Activated naive CD4-positive, alpha-beta T cell treated with anti-CD3 and anti-CD28 coated beads for 36 hours (primary cell): ENCODE measurements at regions not wholly inside any gene's neighbourhood (a gene's known extent, or its start where the extent isn't known, plus 50 kb on each side); places are given as distances from the start of the nearest gene placed in this dataset.
"Not testable (repeated sequence)": the region's sequence is repeated elsewhere in the genome, so short reads cannot be mapped to it uniquely, and the experiment has no call there.

ENCODE experiments used
- CTCF ChIA-PET: fragments of 350-600 bp; sonication (Branson Sonifier 250); formaldehyde crosslinking; loops from one replicate; lab custom pipeline; 2021; ENCODE audit warnings: antibody characterized with exemption; lab: Charles Lee
- DNase-seq: peaks from one replicate; pipeline ENCODE4 v3.0.0-alpha.2; 2020
- H3K27ac Mint-ChIP-seq: one replicate; pipeline ENCODE4 v1.8.0; 2021; ENCODE audit warnings: mild to moderate bottlenecking, mixed read lengths
- H3K27me3 Mint-ChIP-seq: one replicate; pipeline ENCODE4 v1.8.0; 2021; ENCODE audit warnings: low read depth, mixed read lengths
- H3K36me3 Mint-ChIP-seq: one replicate; pipeline ENCODE4 v1.8.0; 2021; ENCODE audit warnings: low read depth, mixed read lengths
- H3K4me1 Mint-ChIP-seq: one replicate; pipeline ENCODE4 v1.8.0; 2021; ENCODE audit warnings: low read depth, mixed read lengths
- H3K4me3 Mint-ChIP-seq: one replicate; pipeline ENCODE4 v1.8.0; 2021; ENCODE audit warnings: mild to moderate bottlenecking, moderate library complexity, mixed read lengths
- H3K9me3 Mint-ChIP-seq: one replicate; pipeline ENCODE4 v1.8.0; 2021; ENCODE audit warnings: mixed read lengths
- intact Hi-C: fragments of 100-400 bp; cut with micrococcal nuclease; formaldehyde crosslinking; loops from one replicate; pipeline ENCODE4 v1.15.1; 2023

DNA sequence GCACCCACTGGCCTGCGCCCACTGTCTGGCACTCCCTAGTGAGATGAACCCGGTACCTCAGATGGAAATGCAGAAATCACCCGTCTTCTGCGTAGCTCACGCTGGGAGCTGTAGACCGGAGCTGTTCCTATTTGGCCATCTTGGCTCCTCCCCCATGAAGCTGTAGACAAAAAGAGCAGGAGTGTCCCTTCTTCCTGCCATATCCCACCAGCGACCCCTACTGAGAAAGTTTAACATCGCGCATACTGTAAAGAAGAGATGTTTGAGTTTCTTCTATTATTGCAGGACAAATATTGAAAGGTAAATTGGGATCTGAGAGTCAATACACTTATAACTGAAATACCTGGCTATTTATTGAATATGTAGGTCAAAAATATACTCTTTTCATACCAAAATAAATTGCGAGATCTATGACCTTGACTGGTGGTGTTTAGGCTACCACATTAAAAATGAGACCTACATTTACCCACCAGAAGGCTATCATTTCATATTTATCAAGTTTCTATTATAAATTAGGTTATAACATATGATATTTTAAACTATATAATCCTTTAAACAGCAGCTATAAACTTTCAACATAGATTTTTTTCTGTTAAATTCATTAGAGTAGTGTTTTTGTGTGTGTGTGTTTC is 586.3 kb downstream of the HTR1B start:
- DNase-seq, result no peak
- intact Hi-C loops, result no loop called here
- Mint-ChIP-seq H3K4me3 (no peak overlapping the region), H3K9me3 (peaks cover 8% of the 10 kb centered on the region), H3K36me3 (no peaks in the 10 kb centered on the region), H3K4me1 (no peaks in the 10 kb centered on the region), H3K27me3 (no peaks in the 10 kb centered on the region), H3K27ac (no peak overlapping the region)
- CTCF ChIA-PET, result no interaction called here

DNA sequence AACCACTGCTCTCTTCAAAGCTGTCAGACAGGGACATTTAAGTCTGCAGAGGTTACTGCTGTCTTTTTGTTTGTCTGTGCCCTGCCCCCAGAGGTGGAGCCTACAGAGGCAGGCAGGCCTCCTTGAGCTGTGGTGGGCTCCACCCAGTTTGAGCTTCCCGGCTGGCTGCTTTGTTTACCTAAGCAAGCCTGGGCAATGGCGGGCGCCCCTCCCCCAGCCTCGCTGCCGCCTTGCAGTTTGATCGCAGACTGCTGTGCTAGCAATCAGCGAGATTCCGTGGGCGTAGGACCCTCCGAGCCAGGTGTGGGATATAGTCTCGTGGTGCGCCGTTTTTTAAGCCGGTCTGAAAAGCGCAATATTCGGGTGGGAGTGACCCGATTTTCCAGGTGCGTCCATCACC is 586.9 kb downstream of the HTR1B start:
- H3K9me3 Mint-ChIP-seq, H3K36me3 Mint-ChIP-seq, H3K4me3 Mint-ChIP-seq, H3K27ac Mint-ChIP-seq, intact Hi-C loops, CTCF ChIA-PET, H3K27me3 Mint-ChIP-seq, DNase-seq, H3K4me1 Mint-ChIP-seq: not testable (repeated sequence)

GRCh38 chr6:76867182-76867581 is 596.1 kb downstream of the HTR1B start:
- CTCF ChIA-PET, result no interaction called here
- H3K4me3 Mint-ChIP-seq, result no peak overlapping the region
- H3K9me3 Mint-ChIP-seq, result peaks cover 5% of the 10 kb centered on the region
- H3K4me1 Mint-ChIP-seq, result no peaks in the 10 kb centered on the region
- intact Hi-C loops, result loop anchor here (10.0 kb wide), 1 partner anchor 182 kb away; no protein-coding TSS in a partner anchor
- no peaks in the 10 kb centered on the region for H3K27me3 Mint-ChIP-seq
- no peaks in the 10 kb centered on the region for H3K36me3 Mint-ChIP-seq
- no peak for DNase-seq
- H3K27ac Mint-ChIP-seq, result no peak overlapping the region

DNA sequence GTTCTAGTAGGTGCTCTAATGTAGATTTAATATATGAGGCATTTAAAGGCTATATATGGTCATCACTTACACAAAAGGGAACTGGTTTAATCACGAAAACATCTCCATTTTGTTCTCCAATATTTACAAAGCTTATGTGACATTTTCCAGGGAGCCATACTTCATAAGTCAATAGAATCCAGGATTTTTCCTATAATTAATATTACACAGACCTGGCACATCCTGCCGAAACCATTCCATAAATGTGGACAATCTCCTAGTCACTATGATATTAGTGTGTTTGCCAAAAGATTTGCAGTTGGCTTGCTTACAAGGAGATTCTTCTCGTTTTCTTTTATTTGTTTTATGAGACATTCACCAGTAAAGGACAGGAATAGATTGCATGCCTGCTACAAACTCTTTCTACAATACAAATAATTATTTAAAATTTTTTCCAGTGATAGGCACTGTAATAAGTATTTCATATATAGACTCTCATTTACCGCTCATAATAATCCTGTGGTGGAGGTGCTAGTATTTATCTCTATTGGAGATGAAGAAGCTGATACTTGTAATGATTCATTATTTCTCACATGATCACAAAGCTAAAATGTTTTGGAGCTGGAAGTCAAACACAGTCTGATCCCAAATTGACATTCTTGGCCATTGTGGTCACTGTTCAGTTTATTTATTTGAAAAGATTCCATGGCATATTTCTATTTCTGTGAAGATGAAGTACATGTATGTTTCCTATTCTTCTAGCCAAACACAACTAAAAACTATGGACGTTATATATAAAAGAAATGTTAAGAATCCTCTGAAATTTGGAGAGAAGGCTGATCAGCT is 597.0 kb downstream of the HTR1B start:
- no peaks in the 10 kb centered on the region for H3K27me3 Mint-ChIP-seq
- H3K9me3 Mint-ChIP-seq, result peaks cover 5% of the 10 kb centered on the region
- no peak overlapping the region for H3K4me3 Mint-ChIP-seq
- H3K27ac Mint-ChIP-seq, result no peak overlapping the region
- no peaks in the 10 kb centered on the region for H3K4me1 Mint-ChIP-seq
- CTCF ChIA-PET, result no interaction called here
- intact Hi-C loops, result loop anchor here (10.0 kb wide), 1 partner anchor 182 kb away; no protein-coding TSS in a partner anchor
- H3K36me3 Mint-ChIP-seq, result no peaks in the 10 kb centered on the region
- DNase-seq, result no peak

DNA sequence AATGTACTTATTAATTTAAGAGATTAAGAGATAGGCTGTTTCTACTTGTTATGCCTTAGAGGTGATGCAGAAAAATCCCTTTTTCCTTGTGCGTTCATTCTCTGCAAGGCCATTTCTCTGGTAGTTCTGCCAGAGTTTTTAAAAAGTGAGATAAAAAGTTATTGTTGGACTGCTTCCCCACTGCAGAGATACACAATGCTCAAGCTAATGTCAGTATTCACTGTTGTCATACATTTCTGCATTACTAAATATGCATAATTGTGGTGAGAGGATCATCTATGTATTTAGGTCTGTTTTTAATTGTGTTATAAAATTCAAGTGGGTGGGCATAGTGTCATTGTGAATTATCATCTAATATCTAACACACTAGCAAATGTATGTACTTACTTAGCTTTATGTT is 600.4 kb downstream of the HTR1B start:
- CTCF ChIA-PET, result no interaction called here
- Mint-ChIP-seq H3K4me3 (no peak overlapping the region), H3K27me3 (no peaks in the 10 kb centered on the region), H3K27ac (no peak overlapping the region), H3K36me3 (no peaks in the 10 kb centered on the region), H3K4me1 (no peaks in the 10 kb centered on the region), H3K9me3 (no peaks in the 10 kb centered on the region)
- DNase-seq, result no peak
- intact Hi-C loops, result loop anchor here (5.0 to 10.0 kb wide), 3 partner anchors 178 to 971 kb away; no protein-coding TSS in a partner anchor

GRCh38 chr6:76861403-76861802 is 601.9 kb downstream of the HTR1B start:
- Mint-ChIP-seq H3K4me1 (no peaks in the 10 kb centered on the region), H3K9me3 (no peaks in the 10 kb centered on the region), H3K27ac (no peak overlapping the region), H3K4me3 (no peak overlapping the region), H3K36me3 (no peaks in the 10 kb centered on the region), H3K27me3 (no peaks in the 10 kb centered on the region)
- CTCF ChIA-PET, result interaction anchor here (1.2 to 1.7 kb wide), 2 partner anchors 10 to 926 kb away, joined by 3 to 5 read pairs; no protein-coding TSS in a partner anchor
- intact Hi-C loops, result loop anchor here (5.0 to 10.0 kb wide), 3 partner anchors 177 to 969 kb away; no protein-coding TSS in a partner anchor
- DNase-seq, result peak; percentile 5

GRCh38 chr6:76856065-76856464 is 607.2 kb downstream of the HTR1B start:
- H3K27me3 Mint-ChIP-seq, result no peaks in the 10 kb centered on the region
- H3K36me3 Mint-ChIP-seq, result no peaks in the 10 kb centered on the region
- CTCF ChIA-PET, result no interaction called here
- H3K9me3 Mint-ChIP-seq, result peaks cover 3% of the 10 kb centered on the region
- no peak overlapping the region for H3K4me3 Mint-ChIP-seq
- intact Hi-C loops, result no loop called here
- H3K4me1 Mint-ChIP-seq, result no peaks in the 10 kb centered on the region
- H3K27ac Mint-ChIP-seq, result no peak overlapping the region
- DNase-seq, result no peak

- Mint-ChIP-seq H3K4me1 (no peaks in the 10 kb centered on the region), H3K9me3 (peaks cover 3% of the 10 kb centered on the region), H3K27ac (no peak overlapping the region), H3K27me3 (no peaks in the 10 kb centered on the region), H3K4me3 (no peak overlapping the region), H3K36me3 (no peaks in the 10 kb centered on the region)
- intact Hi-C loops, result no loop called here
- CTCF ChIA-PET, result no interaction called here
- no peak for DNase-seq
Observed at GRCh38 chr6:76852776-76853175, 610.5 kb downstream of the HTR1B start.

DNA sequence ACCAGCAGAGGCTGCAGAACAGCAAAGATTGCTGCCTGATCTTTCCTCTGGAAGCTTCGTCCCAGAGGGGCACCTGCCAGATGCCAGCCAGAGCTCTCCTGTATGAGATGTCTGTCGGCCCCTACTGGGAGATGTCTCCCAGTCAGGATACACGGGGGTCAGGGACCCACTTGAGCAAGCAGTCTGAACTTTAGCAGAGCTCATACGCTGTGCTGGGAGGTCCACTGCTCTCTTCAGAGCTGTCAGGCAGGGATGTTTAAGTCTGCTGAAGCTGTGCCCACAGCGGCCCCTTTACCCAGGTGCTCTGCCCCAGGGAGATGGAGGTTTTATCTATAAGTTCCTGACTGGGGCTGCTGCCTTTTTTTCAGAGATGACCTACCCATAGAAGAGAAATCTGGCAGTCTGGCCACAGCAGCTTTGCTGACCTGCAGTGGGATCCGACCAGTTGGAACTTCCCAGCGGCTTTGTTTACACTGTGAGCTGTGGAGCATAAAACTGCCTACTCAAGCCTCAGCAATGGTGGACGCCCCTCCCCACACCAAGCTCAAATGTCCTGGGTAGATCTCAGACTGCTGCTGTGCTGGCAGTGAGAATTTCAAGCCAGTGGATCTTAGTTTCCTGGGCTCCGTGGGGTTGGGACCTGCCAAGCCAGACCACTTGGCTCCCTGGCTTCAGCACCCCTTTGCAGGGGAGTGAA is 613.9 kb downstream of the HTR1B start:
- CTCF ChIA-PET, result not testable (repeated sequence)

GRCh38 chr6:76843054-76843822 is 620.1 kb downstream of the HTR1B start:
- CTCF ChIA-PET, result no interaction called here
- DNase-seq, result no peak
- H3K4me3 Mint-ChIP-seq, result no peak overlapping the region
- no peaks in the 10 kb centered on the region for H3K27me3 Mint-ChIP-seq
- intact Hi-C loops, result no loop called here
- H3K36me3 Mint-ChIP-seq, result no peaks in the 10 kb centered on the region
- no peak overlapping the region for H3K27ac Mint-ChIP-seq
- H3K9me3 Mint-ChIP-seq, result peaks cover 15% of the 10 kb centered on the region
- no peaks in the 10 kb centered on the region for H3K4me1 Mint-ChIP-seq

More for the DNA sequence above, 613.9 kb downstream of the HTR1B start:
- H3K4me1 Mint-ChIP-seq, intact Hi-C loops, DNase-seq, H3K9me3 Mint-ChIP-seq, H3K27me3 Mint-ChIP-seq, H3K4me3 Mint-ChIP-seq, H3K36me3 Mint-ChIP-seq, H3K27ac Mint-ChIP-seq: not testable (repeated sequence)

- Mint-ChIP-seq H3K4me3 (no peak overlapping the region), H3K36me3 (no peaks in the 10 kb centered on the region), H3K9me3 (peaks cover 13% of the 10 kb centered on the region), H3K27me3 (no peaks in the 10 kb centered on the region), H3K27ac (no peak overlapping the region), H3K4me1 (no peaks in the 10 kb centered on the region)
- CTCF ChIA-PET, result no interaction called here
- intact Hi-C loops, result no loop called here
- no peak for DNase-seq
Observed at GRCh38 chr6:76840865-76841264, 622.4 kb downstream of the HTR1B start.
